Erythroblast (primary cell): ENCODE measurements at regions not wholly inside any gene's neighbourhood (a gene's known extent, or its start where the extent isn't known, plus 50 kb on each side); places are given as distances from the start of the nearest gene placed in this dataset.

Experiments
- GATA1 ChIP-seq: IDR thresholded peaks from 2 replicates; pipeline ENCODE4 v1.6.1; 2011; ENCODE audit warnings: low read depth, mild to moderate bottlenecking, control low read depth, low read length, moderate library complexity
- POLR2A ChIP-seq: IDR thresholded peaks from 2 replicates; pipeline ENCODE4 v1.6.1; 2011; ENCODE audit warnings: mild to moderate bottlenecking, low read length

- TF ChIP-seq POLR2A (no peak), GATA1 (no peak)
These were observed 281.1 kb downstream of the SPRY2 start for GRCh38 chr13:80059789-80060188.
